GM23338 (cell line): ENCODE measurements at regions not wholly inside any gene's neighbourhood (a gene's known extent, or its start where the extent isn't known, plus 50 kb on each side); places are given as distances from the start of the nearest gene placed in this dataset.

ENCODE experiments used
- CREB1 ChIP-seq: fragments of 250-450 bp; sonication (Bioruptor Pico); IDR thresholded peaks from 2 replicates; pipeline ENCODE4 v1.5.0; 2020; ENCODE audit warnings: low read depth, mild to moderate bottlenecking, moderate library complexity
- EZH2 ChIP-seq: fragments of 200-600 bp; sonication (generic); IDR thresholded peaks from one replicate; pipeline ENCODE4 v1.8.0; 2017; ENCODE audit warnings: antibody characterized with exemption, mild to moderate bottlenecking, low read depth; ENCODE audit not compliant: unreplicated experiment
- EZH2phosphoT487 ChIP-seq: fragments of 200-600 bp; sonication (generic); IDR thresholded peaks from one replicate; pipeline ENCODE4 v1.8.1; 2018; ENCODE audit warnings: antibody characterized with exemption; ENCODE audit not compliant: unreplicated experiment
- POLR2AphosphoS5 ChIP-seq: IDR thresholded peaks from 2 replicates; pipeline ENCODE4 v1.6.1; 2016; ENCODE audit warnings: antibody characterized with exemption, low read depth
- REST ChIP-seq: IDR thresholded peaks from one replicate; pipeline ENCODE4 v1.6.1; 2018; ENCODE audit warnings: antibody characterized with exemption; ENCODE audit not compliant: unreplicated experiment
- ZNF114 ChIP-seq: fragments of 250-450 bp; sonication (Bioruptor Pico); IDR thresholded peaks from 2 replicates; pipeline ENCODE4 v1.5.0; 2020; ENCODE audit warnings: mild to moderate bottlenecking, moderate library complexity
- TF ChIP-seq, protein P1 (sequence below), 2 experiments: fragments of 200-600 bp in 1 of 2; sonication (generic) in 1 of 2; conservative IDR thresholded peaks; 2 replicates each; pipeline versions ENCODE4 v1.5.1 to v1.6.1; 2016 to 2017; ENCODE audit warnings: antibody characterized with exemption in 2 of 2, low read depth in 2 of 2, mild to moderate bottlenecking in 2 of 2, moderate library complexity in 1 of 2

DNA sequence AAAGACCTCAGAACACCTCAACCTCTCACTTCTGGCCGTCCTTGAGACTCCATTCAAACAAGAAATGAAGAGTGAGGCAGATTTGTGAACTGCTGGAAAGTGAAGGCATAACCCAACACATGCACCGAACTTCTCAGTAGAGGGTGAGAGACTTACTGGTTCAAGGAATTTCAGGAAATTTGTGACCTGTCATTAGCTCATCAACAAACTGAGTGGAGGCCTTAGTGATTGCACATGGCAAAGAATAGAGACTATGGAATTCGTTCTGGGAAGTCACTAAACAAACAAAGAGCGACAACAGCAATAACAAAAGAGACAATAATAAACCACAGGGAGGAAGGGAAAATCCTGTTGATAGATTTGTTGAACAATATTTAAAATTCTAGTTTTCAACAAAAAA lies 125.0 kb upstream of the AKR1E2 start:
- TF ChIP-seq CREB1 (no peak), ZNF114 (CRISPR knock-in tag) (no peak), EZH2 (no peak), REST (no peak), EZH2phosphoT487 (no peak), POLR2AphosphoS5 (no peak)
- TF ChIP-seq, protein P1, sequence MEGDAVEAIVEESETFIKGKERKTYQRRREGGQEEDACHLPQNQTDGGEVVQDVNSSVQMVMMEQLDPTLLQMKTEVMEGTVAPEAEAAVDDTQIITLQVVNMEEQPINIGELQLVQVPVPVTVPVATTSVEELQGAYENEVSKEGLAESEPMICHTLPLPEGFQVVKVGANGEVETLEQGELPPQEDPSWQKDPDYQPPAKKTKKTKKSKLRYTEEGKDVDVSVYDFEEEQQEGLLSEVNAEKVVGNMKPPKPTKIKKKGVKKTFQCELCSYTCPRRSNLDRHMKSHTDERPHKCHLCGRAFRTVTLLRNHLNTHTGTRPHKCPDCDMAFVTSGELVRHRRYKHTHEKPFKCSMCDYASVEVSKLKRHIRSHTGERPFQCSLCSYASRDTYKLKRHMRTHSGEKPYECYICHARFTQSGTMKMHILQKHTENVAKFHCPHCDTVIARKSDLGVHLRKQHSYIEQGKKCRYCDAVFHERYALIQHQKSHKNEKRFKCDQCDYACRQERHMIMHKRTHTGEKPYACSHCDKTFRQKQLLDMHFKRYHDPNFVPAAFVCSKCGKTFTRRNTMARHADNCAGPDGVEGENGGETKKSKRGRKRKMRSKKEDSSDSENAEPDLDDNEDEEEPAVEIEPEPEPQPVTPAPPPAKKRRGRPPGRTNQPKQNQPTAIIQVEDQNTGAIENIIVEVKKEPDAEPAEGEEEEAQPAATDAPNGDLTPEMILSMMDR (conservative IDR thresholded peaks at IDR 0.05; ENCODE audit: low read depth in 2 of 2): no peak
